ENCODE measurements at regions not wholly inside any gene's neighbourhood (a gene's known extent, or its start where the extent isn't known, plus 50 kb on each side); places are given as distances from the start of the nearest gene placed in this dataset.

- TF ChIP-seq CTCF (IDR thresholded peaks at IDR 0.05 in 8 of 11, conservative IDR thresholded peaks at IDR 0.05 in 3 of 11) = no peak
- TF ChIP-seq POLR2A (IDR thresholded peaks at IDR 0.05) = no peak
- TF ChIP-seq POLR2AphosphoS5 (IDR thresholded peaks at IDR 0.05) = no peak
These were observed 135.3 kb upstream of the RREB1 start for GRCh38 chr6:6972456-6972855.
